GM21367 (cell line): ENCODE measurements at regions not wholly inside any gene's neighbourhood (a gene's known extent, or its start where the extent isn't known, plus 50 kb on each side); places are given as distances from the start of the nearest gene placed in this dataset.
"Not testable (repeated sequence)": the region's sequence is repeated elsewhere in the genome, so short reads cannot be mapped to it uniquely, and the experiment has no call there.

Experiments used
- ATAC-seq: cut with Tn5 transposase; IDR thresholded peaks from one replicate; pipeline ENCODE4 v1.9.1; 2021; ENCODE audit not compliant: unreplicated experiment

DNA sequence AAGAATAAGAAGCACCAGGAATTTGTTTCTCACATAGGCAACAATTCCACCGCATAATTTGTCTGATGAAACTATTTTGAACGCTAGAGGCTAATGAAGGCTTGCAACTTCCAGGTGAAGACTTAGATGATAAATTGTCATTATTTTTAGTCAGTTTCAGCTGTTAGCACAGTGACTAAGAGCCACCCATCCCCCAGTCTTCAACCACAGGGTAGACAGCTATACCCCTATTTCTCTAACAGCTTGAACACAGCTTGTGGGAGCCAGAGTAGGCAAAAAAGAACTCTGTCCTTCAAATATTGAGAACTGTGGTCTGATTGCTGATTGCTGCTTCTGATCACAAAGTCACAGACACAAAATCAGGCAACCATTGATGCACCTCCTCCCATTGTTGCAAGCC, 1124.8 kb upstream of the PRR20A start:
- ATAC-seq, result no peak

DNA sequence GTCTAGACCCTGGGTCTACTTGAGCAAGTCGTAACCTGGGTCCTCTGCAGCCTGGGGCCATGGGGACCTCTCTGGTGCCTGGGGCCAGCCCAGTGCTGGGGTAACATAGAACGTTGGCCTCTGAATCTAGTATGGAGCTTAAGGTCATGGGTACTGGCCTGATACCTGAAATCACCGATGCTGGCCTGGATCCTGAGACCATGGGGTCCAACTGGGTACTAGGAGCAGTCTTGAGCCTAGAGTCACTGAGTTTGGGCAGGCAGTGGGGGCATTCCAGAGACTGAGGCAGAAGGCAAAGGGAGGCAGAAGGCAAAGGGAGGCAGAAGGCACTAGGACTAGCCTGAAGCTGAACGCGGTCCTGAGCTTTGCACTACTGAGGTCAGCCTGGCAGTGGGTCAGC, 1121.1 kb upstream of the PRR20A start:
- no peak for ATAC-seq

DNA sequence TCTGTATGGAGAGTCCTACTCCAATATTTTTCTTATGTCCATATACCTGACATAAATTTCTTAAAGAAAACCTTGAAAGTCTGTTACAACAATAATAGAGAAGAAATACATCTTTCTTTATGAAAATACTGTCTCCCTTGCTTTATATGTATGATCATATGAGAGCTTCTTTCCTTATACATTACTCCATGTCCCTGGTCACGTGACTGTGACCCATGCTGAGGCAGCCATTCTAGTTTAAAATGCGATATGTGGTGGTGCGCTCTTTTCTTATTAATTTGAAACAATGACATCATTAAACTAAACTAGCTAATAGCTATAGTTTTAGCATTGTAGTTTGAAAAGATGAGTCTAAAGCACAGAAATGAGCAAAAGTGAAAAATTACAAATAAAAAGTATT, 1120.3 kb upstream of the PRR20A start:
- ATAC-seq, result no peak

DNA sequence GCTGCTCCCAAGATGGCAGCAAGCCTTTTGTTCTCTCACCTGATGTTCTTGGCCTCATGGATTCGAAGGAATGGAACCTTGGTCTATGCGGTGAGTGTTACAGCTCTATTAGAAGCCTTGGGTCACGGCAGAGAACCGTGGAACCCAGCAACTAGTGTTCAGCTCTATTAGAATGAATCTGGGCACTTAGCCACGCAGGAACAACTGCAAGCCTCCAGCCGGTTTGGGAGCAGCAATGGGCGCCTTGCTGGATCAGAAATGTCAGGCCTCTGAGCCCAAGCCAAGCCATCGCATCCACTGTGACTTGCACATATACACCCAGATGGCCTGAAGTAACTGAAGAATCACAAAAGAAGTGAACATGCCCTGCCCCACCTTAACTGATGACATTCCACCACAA, 1100.7 kb upstream of the PRR20A start:
- ATAC-seq, result no peak

DNA sequence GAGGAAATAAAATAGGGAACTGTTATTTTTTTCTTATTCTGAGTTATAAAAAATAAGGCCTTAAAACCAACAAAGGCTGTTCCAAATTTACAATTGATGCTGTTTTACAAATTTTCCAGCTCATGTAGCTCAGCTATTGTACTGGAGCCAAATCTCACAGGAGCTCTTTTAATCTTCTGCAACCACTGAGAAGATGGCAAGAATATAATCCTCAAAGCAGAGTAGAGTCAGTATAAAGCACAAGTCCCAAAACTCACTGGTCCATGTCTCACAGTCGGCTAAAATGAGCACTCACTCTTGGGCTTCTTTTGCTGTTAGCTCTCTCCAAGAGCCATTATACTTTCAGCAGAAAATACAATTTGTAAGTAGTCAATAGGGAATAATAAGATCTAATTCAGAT, 1074.4 kb upstream of the PRR20A start:
- ATAC-seq, result no peak

DNA sequence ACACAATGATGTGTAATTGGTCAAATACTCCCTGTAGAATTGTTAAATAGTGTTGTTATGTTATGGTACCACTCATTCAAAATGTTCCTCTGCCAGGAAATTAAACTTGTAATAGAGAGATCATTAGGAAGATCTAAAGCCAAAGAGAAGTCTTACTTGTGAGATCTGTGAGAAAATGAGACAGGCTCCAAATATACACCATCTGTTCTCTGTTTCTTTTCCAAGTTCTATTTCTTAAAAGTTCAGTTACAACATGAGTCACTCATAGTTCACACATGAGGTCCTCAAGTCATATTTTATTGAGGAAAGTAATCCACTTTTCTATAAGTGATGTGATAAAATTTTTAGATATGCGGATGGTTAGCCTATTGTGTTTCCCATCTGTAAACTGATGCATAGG, 1038.1 kb upstream of the PRR20A start:
- no peak for ATAC-seq

DNA sequence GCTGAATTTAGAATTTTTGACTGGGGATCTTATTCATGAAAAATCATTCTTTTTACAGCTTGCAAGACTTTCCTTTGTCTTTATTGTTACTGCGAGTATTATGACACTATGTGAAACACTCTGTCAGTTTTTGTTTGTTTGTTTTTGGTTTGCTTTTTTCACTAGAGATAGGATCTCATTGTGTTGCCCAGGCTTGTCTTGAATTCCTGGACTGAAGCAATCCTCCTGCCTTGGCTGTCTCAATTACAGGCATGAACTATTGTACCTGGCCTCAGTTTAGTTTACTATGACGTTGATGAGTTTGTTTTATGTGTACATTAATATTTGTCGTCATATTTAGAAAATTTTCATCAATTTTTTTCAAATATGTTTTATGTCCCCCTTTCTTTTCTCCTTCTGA, 1030.0 kb upstream of the PRR20A start:
- ATAC-seq, result no peak

DNA sequence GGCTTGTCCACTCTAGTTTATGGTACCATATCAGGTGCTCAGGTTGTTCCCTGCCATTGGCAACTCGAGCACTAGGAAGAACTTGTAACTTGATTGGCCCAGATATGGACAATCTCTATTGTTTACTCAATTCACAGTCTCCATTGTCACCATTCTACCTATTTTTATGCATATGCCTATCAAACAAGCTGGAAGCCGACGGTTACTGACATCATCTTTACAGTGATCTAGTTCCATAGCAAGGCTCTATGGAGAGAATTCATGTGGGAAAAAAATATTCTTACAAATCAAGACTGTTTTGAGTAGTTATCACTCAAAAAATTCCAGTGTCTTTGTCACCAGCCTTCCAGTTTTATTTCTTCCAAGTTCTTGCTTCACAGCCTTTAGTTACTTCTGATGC, 1006.2 kb upstream of the PRR20A start:
- no peak for ATAC-seq

DNA sequence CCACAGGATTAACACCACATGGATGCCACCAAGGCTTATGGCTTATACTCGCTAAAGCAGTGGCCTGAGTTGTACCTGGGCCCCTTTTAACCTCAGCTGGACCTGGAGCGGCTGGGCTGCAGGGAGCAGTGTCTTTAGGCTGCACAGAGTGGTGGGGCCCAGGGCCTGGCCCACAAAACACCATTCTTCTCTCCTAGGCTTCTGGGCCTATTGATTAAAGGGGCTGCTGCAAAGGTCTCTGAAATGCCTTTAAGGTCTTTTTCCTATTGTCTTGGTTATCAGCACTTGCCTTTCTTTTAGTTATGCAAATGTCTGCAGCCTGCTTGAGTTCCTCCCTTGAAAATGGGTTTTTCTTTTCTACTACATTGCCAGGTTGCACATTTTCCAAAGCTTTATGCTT, 973.9 kb upstream of the PRR20A start:
- no peak for ATAC-seq

DNA sequence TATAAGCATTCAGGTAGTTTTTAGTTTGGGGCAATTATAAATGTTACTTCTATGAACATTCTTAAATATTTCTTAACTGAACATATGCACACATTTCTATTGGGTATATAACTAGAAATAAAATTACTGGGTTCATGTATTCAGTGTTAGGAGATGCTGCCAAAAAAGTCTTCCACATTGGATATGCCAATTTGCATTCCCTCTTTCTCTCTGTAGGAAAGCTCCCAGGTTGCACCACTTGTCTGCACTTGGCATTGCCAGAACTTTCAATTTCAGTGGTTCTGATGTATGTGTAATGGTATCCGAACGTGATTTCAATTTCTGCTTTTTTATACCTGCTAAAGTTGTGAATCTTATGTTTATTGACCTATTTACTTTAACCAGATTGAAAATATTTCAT, 972.1 kb upstream of the PRR20A start:
- no peak for ATAC-seq

DNA sequence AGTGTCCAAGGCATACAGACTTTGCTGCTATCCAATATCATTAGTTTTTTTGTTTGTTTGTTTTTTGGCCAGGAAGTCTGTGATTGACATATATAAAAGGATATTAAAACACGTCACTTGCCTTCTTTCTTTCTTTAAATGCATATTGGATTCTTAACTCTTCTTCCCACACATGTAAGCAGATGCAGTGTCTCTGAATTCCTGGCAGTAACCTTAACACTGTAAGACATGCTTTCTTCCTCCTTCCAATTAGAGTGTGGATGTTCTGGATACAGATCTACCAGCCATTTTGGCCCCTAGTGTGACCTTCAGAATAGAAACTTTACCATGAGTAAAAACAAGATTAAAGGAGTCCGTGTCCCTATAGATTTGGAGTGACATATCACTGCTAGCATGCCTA, 967.4 kb upstream of the PRR20A start:
- no peak for ATAC-seq

DNA sequence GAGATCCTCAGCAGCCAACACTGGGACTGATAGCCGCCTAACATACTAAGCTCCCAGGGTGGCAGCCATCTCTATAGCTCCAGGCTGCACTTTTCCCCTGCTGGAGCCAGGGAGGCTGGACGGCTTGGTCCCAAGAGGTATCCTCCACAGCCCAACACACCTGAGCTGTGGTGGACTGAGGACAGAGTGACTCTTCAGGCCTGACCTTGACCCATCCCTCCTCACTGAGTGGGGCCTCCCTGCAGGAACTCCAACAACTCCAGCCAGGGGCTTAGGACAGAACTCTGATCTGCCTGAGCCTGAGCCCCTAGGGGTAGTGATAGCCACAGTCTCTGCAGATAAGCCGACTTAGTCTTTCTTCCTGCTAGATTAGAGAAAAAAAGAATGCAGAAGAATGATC, 958.1 kb upstream of the PRR20A start:
- ATAC-seq, result no peak

DNA sequence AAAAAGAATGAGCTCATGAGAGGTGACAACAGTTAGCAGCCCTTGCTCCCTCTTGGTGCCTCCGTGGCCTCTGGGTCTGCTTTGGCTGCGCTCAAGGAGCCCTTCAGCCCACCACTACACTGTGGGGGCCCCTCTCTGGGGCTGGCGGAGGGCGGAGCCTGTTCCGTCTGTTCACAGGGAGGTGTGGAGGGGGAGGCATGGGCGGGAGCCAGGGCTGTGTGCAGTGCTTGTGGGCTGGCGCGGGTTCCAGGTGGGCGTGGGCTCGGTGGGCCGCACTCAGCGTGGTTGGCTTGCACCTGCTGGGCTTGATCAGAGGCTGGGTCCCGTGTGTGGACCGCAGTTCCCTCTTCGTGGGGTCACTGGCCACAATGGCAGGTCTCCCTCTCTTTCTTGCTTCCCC, 953.4 kb upstream of the PRR20A start:
- ATAC-seq, result no peak

DNA sequence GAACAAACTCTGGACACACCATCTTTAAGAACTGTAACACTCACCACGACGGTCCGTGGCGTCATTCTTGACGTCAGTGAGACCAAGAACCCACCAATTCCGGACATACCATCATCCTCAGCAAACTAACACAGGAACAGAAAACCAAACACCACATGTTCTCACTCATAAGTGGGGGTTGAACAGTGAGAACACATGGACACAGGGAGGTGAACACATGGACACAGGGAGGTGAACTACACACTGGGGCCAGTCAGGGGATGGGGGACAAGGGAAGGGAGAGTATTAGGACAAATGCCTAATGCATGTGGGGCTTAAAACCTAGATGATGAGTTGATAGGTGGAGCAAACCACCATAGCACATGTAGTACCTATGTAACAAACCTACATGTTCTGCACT, 952.1 kb upstream of the PRR20A start:
- ATAC-seq, result not testable (repeated sequence)

DNA sequence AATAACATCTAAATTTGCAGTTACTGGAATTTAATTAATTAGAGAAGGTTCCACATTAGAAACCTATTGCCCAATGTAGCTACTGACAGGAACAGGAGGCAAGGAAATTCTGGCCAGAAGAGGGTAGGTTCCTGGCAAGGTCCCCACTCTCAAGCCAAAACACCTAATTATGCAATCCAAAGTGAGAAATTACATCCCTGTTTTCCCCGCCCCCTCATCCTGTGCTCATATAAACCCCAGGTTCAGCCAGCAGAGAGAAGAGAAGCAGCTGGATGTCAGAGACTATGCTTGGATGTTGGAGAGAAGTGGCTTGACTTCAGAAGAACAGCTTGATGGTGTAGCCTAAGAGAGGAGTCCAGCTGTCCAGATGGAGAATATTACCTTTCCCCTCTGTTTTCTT, 951.3 kb upstream of the PRR20A start:
- ATAC-seq, result no peak

DNA sequence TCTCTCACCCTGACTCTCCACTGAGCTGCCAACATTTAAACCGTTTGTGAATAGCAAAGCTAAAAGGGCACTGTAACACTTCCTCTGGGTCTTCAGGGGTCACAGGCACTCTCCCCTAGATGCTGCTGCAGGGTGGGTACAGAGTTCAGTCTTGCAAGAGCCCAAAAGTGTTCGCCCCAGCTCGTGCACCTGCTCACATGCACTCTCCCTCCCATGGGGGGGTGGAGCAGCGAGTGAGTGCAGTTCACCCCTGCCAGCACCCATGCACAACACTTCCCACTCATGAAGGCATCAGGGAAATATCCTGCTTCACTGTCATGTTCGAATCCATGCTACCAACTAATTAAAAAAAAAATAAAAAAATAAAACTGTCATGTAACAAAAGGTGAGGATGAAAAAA, 950.7 kb upstream of the PRR20A start:
- no peak for ATAC-seq

DNA sequence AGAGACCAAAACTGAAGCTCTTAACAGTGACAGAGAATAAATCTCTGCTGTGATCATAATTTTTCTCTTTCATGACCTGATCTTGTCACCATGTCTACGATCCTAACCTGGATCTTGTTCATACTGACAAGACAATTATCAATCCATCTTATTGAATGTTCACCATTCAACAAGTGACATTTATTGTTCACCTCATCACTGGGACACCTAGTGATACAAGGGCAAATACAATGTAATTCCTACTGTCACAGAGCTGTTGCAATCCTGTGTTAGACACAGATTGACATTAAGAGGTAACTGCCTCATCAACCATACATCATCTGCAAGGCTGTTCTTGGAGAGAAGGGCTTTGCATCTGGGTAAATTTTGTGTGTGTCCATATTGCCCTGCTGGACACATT, 942.4 kb upstream of the PRR20A start:
- no peak for ATAC-seq

DNA sequence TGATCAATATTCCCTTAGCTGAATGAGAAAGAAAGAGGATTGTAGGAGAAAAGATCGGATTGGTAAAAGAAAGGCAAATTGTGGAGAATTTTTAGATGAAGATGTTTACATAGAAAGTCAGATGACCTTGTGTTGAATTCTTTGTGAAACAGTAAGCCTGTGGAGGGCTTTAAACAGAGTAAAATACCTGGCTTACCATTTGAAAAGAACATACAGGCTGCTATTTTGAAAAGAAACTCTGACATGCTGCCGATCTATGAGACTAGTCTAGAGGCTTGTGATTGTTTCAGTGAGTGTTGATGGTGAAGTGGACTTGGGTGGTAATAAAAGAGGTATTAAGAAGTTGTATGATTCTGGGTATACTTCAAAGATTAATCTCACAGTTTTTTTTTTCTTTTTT, 938.9 kb upstream of the PRR20A start:
- ATAC-seq, result no peak

DNA sequence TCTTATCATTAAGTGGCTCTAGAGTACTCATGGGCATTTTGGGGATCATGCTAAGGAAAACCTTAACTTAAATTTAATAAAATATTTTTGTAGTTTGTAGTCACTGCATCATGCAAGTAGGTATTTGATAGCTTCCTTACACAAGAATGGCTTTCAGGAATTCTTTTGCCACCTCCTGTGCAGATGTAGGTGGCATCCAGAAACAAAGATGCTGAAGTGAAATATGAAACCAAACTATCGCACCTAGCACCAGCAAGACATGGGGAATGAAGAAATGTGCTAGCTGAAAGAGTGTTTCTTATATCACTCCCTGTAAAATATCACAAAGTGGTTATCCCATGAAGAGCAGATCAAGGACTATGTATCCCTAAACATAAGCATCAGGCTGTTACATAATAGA, 924.5 kb upstream of the PRR20A start:
- ATAC-seq, result no peak

DNA sequence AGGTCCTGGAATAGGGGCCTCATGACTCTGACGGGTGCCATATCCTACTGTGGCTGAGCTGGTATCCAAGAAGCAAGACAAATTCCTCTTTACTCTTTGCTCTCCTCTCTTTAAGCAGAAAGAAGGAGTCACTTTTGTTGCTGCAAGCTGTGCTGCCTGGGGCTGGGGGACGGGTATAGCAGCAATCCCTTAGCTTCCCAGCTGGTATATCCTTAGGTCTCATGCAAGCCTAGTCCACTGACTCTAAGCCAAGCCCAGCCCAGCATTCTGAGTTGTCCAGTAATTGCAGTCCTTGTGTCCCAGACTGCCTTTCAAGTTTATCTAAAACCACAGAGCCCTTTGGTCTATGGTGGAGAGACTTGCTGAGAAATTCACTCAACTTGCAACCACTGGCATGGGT, 893.0 kb upstream of the PRR20A start:
- ATAC-seq, result no peak

DNA sequence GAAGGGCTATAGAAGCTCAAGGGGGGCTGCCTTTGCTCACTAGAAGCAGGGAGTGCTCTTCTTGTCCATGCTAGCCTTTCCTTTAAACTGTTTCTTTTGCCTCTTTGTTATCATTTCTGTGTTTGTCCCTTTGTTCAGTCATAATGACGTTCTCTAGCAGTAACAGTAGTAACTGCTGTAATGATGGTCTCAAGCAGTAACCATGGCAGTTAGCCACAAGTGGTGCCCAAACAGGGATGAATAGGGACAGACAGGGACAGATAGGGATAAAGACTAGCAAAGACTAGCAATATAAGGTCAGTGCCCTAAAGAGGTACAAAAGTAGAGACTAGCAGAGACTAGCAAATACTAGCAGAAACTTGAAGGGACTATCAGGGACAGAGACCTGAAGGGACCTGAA, 869.0 kb upstream of the PRR20A start:
- no peak for ATAC-seq

DNA sequence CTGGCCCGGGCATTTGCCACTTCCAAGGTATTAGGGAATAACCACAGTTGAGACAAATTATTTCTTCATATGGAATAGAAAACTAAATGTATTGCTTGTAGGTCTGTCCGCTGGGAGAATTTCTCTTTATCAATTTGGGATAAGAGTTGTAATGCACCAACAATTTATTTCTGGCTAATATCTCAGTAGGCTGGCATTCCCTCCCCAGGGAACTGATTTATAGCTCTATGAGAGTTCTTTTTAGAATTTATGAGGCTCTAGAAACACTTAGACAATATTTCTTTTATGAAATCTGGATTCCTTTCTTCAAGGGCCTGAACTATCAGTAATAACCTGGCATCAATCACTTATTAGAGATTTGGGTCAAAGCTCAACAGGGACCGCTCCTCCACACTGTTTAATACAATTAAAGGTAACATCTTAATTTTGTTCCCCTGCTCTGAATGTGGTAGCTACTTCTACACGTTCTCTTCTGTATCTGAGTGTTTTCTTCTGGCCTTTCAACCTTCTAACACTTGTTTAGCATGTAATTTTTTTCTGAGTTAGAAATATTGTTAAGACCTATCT, 857.4 kb upstream of the PRR20A start:
- ATAC-seq, result no peak

DNA sequence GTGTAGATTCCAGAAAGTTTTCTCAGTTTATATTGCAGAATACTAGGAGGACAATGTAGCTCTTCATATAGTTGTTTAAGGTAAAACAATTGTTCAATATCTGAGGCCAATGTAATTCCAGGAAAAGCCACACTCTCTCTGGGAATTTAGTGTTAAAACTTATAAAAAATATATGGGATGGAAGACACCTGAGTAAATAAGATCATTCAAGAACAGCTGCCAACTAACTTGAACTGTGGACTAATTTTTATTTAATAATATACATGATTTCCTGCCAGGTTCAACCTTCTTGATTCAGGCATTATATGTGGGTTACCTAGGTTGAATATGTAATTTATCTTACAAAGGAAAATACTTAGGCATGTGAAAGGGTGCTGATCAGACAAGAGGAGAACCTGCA, 841.1 kb upstream of the PRR20A start:
- no peak for ATAC-seq

DNA sequence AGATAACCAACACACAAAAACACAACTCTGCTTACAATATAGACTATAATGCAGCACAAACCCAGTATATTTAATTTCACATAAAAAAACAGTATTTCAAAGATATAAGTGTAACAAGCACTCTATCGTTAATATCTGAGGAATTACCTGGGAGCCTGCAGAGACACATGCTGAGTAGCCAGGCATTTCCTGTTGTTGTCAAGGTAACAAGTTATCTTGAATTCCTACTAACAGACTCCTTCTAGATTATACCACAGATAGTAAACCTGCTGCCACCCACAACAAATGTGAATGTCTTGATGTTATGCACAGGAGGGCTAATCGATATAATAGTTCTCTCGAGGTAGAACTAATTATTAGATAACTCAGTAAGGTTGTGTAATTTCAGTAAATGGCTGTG, 826.0 kb upstream of the PRR20A start:
- ATAC-seq, result no peak
